ENCODE measurements at regions not wholly inside any gene's neighbourhood (a gene's known extent, or its start where the extent isn't known, plus 50 kb on each side); places are given as distances from the start of the nearest gene placed in this dataset.
"Not testable (repeated sequence)": the region's sequence is repeated elsewhere in the genome, so short reads cannot be mapped to it uniquely, and the experiment has no call there.

GRCh38 chr7:138395763-138396162 lies 64.3 kb upstream of the TRIM24 start:
- TF ChIP-seq EP300 (IDR thresholded peaks at IDR 0.05) (no peak), CTCF (IDR thresholded peaks at IDR 0.05) (no peak), POLR2A (IDR thresholded peaks at IDR 0.05) (no peak)
- Histone ChIP-seq H3K27ac (no peak overlapping the region), H3K27me3 (no peaks in the 10 kb centered on the region), H3K36me3 (no peaks in the 10 kb centered on the region), H3K9me3 (no peaks in the 10 kb centered on the region), H3K4me3 (no peak overlapping the region), H3K4me1 (ENCODE audit: insufficient read depth) (no peaks in the 10 kb centered on the region)
- intact Hi-C loops (cut with DNase I): no loop called here
- 63 to 83% (median 77%) methylated on average over 3 of the region's 3 CpGs for WGBS, 3 donors
- no peak for DNase-seq

GRCh38 chr7:138396251-138397070 lies 63.6 kb upstream of the TRIM24 start:
- Histone ChIP-seq H3K27me3 (no peaks in the 10 kb centered on the region), H3K27ac (no peak overlapping the region), H3K36me3 (no peaks in the 10 kb centered on the region), H3K9me3 (no peaks in the 10 kb centered on the region), H3K4me1 (ENCODE audit: insufficient read depth) (no peaks in the 10 kb centered on the region), H3K4me3 (no peak overlapping the region)
- intact Hi-C loops (cut with DNase I): no loop called here
- no peak for DNase-seq
- TF ChIP-seq POLR2A (IDR thresholded peaks at IDR 0.05): no peak
- no peak for TF ChIP-seq CTCF (IDR thresholded peaks at IDR 0.05)
- TF ChIP-seq EP300 (IDR thresholded peaks at IDR 0.05): no peak
- 94 to 96% (median 95%) methylated on average over 3 of the region's 3 CpGs for WGBS, 3 donors

DNA sequence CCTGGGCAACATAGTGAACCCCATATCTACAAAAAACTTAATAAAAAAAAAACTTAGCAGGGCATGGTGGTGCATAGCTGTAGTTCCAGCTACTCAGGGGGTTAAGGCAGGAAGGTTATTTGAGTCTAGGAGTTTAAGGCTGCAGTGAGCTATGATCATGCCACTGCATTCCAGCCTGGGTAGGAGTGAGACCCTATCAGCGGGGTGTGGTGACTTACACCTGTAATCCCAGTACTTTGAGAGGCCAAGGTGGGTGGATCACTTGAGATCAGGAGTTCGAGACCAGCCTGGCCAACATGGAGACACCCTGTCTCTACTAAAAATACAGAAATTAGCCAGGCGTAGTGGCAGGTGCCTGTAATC lies 63.0 kb upstream of the TRIM24 start:
- H3K4me1 ChIP-seq (ENCODE audit: insufficient read depth): not testable (repeated sequence)
- 95 to 100% (median 97%) methylated on average over 3 of the region's 3 CpGs for WGBS, 3 donors

DNA sequence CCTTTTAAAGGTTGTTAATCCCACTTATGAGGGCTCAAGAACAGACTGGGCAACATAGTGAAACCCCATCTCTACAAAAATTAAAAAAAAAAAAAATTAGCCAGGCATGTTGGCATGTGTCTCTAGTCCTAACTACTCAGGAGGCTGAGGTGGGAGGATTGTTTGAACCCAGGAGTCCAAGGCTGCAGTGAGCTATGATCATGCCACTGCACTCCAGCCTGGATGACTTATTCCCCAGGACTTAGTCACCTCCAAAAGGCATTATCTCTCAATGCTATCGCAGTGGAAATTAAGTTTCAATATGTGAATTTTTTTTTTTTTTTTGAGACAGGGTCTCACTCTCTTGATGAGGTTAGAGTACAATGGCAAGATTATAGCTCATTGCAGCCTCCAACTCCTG lies 61.2 kb upstream of the TRIM24 start:
- 93 to 98% (median 97%) methylated on average over 1 of the region's 1 CpG for WGBS, 3 donors
- intact Hi-C loops (cut with DNase I): no loop called here
- no peak for DNase-seq
- TF ChIP-seq EP300 (IDR thresholded peaks at IDR 0.05): no peak
- TF ChIP-seq CTCF (IDR thresholded peaks at IDR 0.05): no peak
- no peak for TF ChIP-seq POLR2A (IDR thresholded peaks at IDR 0.05)
- Histone ChIP-seq H3K27ac (no peak overlapping the region), H3K4me3 (no peak overlapping the region), H3K9me3 (no peaks in the 10 kb centered on the region), H3K27me3 (no peaks in the 10 kb centered on the region), H3K36me3 (no peaks in the 10 kb centered on the region), H3K4me1 (ENCODE audit: insufficient read depth) (no peaks in the 10 kb centered on the region)

More for the DNA sequence above, 63.0 kb upstream of the TRIM24 start:
- H3K4me3 ChIP-seq; H3K27ac ChIP-seq; H3K9me3 ChIP-seq; DNase-seq; H3K27me3 ChIP-seq; intact Hi-C loops (cut with DNase I); H3K36me3 ChIP-seq: not testable (repeated sequence)

GRCh38 chr7:138400400-138400886 lies 59.6 kb upstream of the TRIM24 start:
- H3K4me1 ChIP-seq (ENCODE audit: insufficient read depth): no peaks in the 10 kb centered on the region
- WGBS, 3 donors: 79 to 82% (median 81%) methylated on average over 6 of the region's 6 CpGs
- no peak overlapping the region for H3K27ac ChIP-seq
- intact Hi-C loops (cut with DNase I): no loop called here
- no peaks in the 10 kb centered on the region for H3K36me3 ChIP-seq
- H3K4me3 ChIP-seq: no peak overlapping the region
- TF ChIP-seq POLR2A (IDR thresholded peaks at IDR 0.05) (no peak), CTCF (IDR thresholded peaks at IDR 0.05) (no peak), EP300 (IDR thresholded peaks at IDR 0.05) (no peak)
- no peaks in the 10 kb centered on the region for H3K27me3 ChIP-seq
- DNase-seq: no peak
- no peaks in the 10 kb centered on the region for H3K9me3 ChIP-seq
